Nephron progenitor cell (in vitro differentiated cells): ENCODE measurements at regions not wholly inside any gene's neighbourhood (a gene's known extent, or its start where the extent isn't known, plus 50 kb on each side); places are given as distances from the start of the nearest gene placed in this dataset.
"Not testable (repeated sequence)": the region's sequence is repeated elsewhere in the genome, so short reads cannot be mapped to it uniquely, and the experiment has no call there.

Experiments
- DNase-seq: peaks from one replicate; pipeline ENCODE4 v3.0.0; 2021
- H3K27ac Mint-ChIP-seq: 2 replicates; pipeline ENCODE4 v1.8.0; 2021; ENCODE audit warnings: mild to moderate bottlenecking, moderate library complexity, mixed read lengths
- H3K27me3 Mint-ChIP-seq: 2 replicates; pipeline ENCODE4 v1.8.0; 2021; ENCODE audit warnings: mild to moderate bottlenecking, low read depth, mixed read lengths; ENCODE audit not compliant: poor library complexity
- H3K36me3 Mint-ChIP-seq: 2 replicates; pipeline ENCODE4 v1.8.0; 2021; ENCODE audit warnings: low read depth, mixed read lengths
- H3K4me1 Mint-ChIP-seq: 2 replicates; pipeline ENCODE4 v1.8.0; 2021; ENCODE audit warnings: mixed read lengths
- H3K4me3 Mint-ChIP-seq: 2 replicates; pipeline ENCODE4 v1.8.0; 2021; ENCODE audit warnings: mild to moderate bottlenecking, moderate library complexity, mixed read lengths
- H3K9me3 Mint-ChIP-seq: 2 replicates; pipeline ENCODE4 v1.8.0; 2021; ENCODE audit warnings: mild to moderate bottlenecking, moderate library complexity, mixed read lengths
- TF ChIP-seq, protein P1 (sequence below): fragments of 200-600 bp; sonication (generic); IDR thresholded peaks from 2 replicates; pipeline ENCODE4 v1.5.0; 2021; ENCODE audit warnings: antibody characterized with exemption

DNA sequence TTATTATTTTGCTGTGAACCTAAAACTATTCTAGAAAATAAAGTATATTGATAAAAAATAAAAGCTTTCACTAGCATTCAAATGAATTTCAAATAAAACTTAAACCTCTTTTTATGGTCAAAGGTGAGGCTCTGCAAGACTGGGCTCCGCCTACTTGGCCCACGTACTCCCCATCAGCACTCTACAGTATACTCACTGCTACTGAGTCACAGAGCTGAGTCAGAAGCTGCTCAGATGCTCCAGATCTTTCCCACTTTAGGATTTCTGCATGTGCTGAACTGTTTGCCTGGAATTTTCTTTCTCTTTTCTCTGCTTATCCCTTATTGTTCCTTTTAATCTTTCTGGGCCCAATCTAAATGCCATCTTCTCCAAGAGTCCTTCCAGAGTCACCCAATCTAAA, 331.9 kb upstream of the CCNG1 start:
- Mint-ChIP-seq H3K9me3 (no peaks in the 10 kb centered on the region), H3K27me3 (peaks cover 3% of the 10 kb centered on the region), H3K36me3 (no peaks in the 10 kb centered on the region), H3K4me1 (no peaks in the 10 kb centered on the region), H3K27ac (no peak overlapping the region), H3K4me3 (no peak overlapping the region)
- no peak for DNase-seq
- TF ChIP-seq, protein P1, sequence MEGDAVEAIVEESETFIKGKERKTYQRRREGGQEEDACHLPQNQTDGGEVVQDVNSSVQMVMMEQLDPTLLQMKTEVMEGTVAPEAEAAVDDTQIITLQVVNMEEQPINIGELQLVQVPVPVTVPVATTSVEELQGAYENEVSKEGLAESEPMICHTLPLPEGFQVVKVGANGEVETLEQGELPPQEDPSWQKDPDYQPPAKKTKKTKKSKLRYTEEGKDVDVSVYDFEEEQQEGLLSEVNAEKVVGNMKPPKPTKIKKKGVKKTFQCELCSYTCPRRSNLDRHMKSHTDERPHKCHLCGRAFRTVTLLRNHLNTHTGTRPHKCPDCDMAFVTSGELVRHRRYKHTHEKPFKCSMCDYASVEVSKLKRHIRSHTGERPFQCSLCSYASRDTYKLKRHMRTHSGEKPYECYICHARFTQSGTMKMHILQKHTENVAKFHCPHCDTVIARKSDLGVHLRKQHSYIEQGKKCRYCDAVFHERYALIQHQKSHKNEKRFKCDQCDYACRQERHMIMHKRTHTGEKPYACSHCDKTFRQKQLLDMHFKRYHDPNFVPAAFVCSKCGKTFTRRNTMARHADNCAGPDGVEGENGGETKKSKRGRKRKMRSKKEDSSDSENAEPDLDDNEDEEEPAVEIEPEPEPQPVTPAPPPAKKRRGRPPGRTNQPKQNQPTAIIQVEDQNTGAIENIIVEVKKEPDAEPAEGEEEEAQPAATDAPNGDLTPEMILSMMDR, result no peak

DNA sequence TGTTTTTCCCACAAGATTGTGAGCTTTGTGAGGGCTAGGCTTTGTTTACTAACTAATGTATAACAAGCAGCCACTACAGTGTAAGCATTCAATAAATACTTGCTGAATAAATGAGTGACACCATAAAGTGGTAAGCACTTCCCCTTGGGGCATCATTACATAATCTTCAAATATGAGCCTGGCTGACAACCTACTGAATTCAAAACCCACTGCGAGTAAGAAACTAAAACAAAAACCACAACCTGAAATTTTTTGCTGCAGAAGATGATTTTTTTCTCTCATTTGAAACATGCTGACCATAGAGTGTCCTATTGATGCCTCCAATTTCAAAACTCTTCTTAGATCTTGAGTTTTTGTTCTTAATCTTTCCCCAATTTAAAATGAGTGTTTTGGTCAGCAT, 331.3 kb upstream of the CCNG1 start:
- Mint-ChIP-seq H3K27ac (no peak overlapping the region), H3K4me3 (no peak overlapping the region), H3K36me3 (no peaks in the 10 kb centered on the region), H3K4me1 (peaks cover 3% of the 10 kb centered on the region), H3K9me3 (no peaks in the 10 kb centered on the region), H3K27me3 (peaks cover 3% of the 10 kb centered on the region)
- TF ChIP-seq, protein P1, result no peak
- DNase-seq, result no peak

DNA sequence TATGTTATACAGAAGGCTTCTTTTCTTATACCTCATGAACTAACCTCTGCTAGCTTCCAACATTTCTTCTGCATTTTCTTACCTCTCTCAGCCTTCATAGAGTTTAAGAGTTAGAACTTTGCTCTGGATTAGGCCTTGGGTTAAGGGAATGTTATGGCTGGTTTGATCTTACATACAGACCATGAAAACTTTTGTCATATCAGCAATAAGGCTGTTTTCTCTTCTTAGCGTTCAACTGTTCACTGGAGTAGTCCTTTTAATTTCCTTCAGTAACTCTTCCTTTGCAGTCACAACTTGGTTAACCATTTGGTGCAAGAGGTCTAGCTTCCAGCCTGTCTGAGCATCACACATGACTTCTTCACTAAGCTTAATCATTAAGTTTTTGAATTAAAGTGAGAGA, 329.0 kb upstream of the CCNG1 start:
- no peak for DNase-seq
- H3K36me3 Mint-ChIP-seq, result no peaks in the 10 kb centered on the region
- TF ChIP-seq, protein P1, result no peak
- peaks cover 21% of the 10 kb centered on the region for H3K4me1 Mint-ChIP-seq
- no peaks in the 10 kb centered on the region for H3K9me3 Mint-ChIP-seq
- H3K4me3 Mint-ChIP-seq, result no peak overlapping the region
- H3K27ac Mint-ChIP-seq, result no peak overlapping the region
- peaks cover 3% of the 10 kb centered on the region for H3K27me3 Mint-ChIP-seq

GRCh38 chr5:163115011-163115410, 322.4 kb upstream of the CCNG1 start:
- Mint-ChIP-seq H3K36me3 (no peaks in the 10 kb centered on the region), H3K4me3 (no peak overlapping the region), H3K4me1 (peaks cover 29% of the 10 kb centered on the region), H3K9me3 (peaks cover 23% of the 10 kb centered on the region), H3K27ac (no peak overlapping the region), H3K27me3 (peaks cover under 1% of the 10 kb centered on the region)
- TF ChIP-seq, protein P1, result no peak
- DNase-seq, result no peak

DNA sequence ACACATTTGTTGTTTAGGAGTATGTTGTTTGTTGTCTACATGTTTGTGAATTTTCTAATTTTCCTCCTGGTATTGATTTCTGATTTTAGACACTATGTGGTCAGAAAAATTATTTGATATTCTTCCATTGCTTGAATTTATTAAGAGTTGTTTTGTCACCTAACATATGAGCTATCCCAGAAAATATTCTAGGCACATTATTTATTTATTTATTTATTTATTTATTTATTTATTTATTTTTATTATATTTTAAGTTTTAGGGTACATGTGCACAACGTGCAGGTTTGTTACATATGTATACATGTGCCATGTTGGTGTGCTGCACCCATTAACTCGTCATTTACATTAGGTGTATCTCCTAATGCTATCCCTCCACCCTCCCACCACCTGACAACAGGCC, 320.8 kb upstream of the CCNG1 start:
- not testable (repeated sequence) for H3K27me3 Mint-ChIP-seq, H3K4me3 Mint-ChIP-seq, H3K36me3 Mint-ChIP-seq, H3K27ac Mint-ChIP-seq, DNase-seq
- H3K9me3 Mint-ChIP-seq, result peaks cover 36% of the 10 kb centered on the region
- H3K4me1 Mint-ChIP-seq, result peaks cover 22% of the 10 kb centered on the region

- TF ChIP-seq, protein P1, result no peak
- H3K36me3 Mint-ChIP-seq, result no peaks in the 10 kb centered on the region
- no peaks in the 10 kb centered on the region for H3K9me3 Mint-ChIP-seq
- no peaks in the 10 kb centered on the region for H3K4me1 Mint-ChIP-seq
- no peak overlapping the region for H3K4me3 Mint-ChIP-seq
- H3K27me3 Mint-ChIP-seq, result no peaks in the 10 kb centered on the region
- no peak for DNase-seq
- no peak overlapping the region for H3K27ac Mint-ChIP-seq
Measured at GRCh38 chr5:163134061-163134460, 303.3 kb upstream of the CCNG1 start.
